NCI-H2227 (cell line): ENCODE measurements at regions not wholly inside any gene's neighbourhood (a gene's known extent, or its start where the extent isn't known, plus 50 kb on each side); places are given as distances from the start of the nearest gene placed in this dataset.
A peak's percentile ranks its signal among the peaks of the same experiment; 100 is the strongest.
"Not testable (repeated sequence)": the region's sequence is repeated elsewhere in the genome, so short reads cannot be mapped to it uniquely, and the experiment has no call there.

Experiments used
- DNase-seq: peaks from one replicate; lab custom pipeline; 2025; ENCODE audit not compliant: unreplicated experiment; lab: John Stamatoyannopoulos, UW

GRCh38 chr3:181549266-181549665 is 162.5 kb upstream of the SOX2 start:
- no peak for DNase-seq

DNA sequence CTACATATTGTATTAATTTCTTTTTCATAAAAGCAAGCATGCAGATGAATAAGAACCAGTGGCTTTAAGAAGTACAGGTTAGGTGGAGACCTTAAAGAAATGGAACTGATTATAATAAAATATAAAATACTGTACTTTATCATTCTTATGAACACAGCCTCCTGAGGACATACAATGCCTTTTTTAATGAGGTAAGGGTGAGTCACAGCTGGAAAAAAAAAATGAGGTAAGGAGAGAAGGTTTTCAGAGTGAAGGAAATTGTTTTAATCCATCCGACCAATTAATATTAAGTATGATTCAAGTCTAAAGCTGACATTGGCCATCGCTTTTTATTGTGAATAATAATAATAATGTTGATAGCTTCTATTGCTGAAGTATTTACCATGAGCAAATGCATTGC is 170.3 kb upstream of the SOX2 start:
- DNase-seq: no peak

GRCh38 chr3:181534781-181535221 is 176.9 kb upstream of the SOX2 start:
- DNase-seq: peak; percentile 84

DNA sequence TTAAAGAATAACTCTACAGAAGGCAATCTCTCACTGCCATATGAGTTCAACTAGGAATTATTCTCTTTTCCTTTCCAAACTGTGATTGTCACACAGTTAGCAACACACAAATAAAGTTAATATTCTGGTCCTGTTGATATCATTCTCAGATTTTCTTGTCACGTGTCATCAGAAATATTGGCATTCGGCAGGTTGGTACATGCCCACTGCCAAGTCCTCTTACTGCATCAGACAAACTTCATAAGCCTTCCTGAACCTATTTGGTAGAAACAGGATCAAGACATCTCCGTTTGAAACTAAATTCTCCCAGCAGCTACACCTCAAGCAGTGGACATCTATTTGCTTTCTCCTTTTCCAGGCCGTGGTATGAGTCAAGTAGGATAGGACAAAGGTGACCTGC is 177.9 kb upstream of the SOX2 start:
- DNase-seq: no peak

DNA sequence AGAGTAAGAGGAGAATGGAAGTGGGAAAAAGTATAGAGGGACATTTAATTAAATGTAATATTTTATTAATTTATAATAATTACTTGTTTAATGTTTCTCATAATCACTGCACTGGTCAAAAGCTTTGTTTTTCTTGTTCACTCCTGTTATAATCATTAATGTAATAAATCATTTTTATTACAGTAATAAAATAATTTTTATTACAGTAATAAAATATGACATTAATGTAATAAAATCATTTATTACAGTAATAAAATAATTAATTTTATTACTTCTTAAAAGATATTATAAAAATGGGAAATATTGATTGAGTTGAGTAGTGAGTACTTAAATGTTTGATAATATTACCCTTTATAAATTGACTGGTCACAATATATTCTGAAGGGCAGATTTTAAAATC is 181.1 kb upstream of the SOX2 start:
- DNase-seq: no peak

GRCh38 chr3:181521831-181522230 is 189.9 kb upstream of the SOX2 start:
- DNase-seq: no peak

DNA sequence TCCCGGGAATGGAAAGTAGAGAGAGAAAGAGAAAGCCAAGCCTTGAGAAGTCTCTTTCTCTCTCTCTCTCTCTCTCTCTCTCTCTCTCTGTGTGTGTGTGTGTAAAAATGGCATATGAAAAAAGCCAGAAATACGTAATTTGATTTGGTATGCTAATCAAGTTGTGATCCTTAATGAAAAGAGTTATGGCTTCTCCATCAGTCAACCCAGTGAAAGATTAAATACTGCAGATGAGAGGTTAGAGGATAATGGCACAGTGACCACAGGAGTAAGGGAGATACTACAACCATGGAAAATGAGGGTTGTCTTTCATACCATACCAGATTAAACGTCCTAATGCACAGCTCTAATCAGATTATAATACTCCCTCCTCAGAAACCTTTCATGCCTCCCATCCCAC is 193.5 kb upstream of the SOX2 start:
- DNase-seq: no peak

DNA sequence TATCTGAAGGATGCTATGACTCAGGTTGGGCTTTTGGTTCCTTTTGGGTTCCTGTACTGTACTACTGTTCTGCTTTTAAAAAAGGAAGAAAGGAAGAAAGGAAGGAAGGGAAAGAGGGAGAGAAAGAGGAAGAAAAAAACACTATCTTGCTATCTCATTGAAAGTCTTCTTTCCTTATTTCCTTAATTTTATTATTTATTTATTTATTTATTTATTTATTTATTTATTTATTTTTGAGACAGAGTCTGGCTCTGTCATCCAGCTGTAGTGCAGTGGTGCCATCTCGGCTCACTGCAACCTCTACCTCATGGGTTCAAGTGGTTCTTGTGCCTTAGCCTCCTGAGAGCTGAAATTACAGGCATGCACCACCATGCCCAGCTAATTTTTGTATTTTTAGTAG is 198.9 kb upstream of the SOX2 start:
- no peak for DNase-seq

GRCh38 chr3:181510500-181510899 is 201.2 kb upstream of the SOX2 start:
- DNase-seq: no peak

DNA sequence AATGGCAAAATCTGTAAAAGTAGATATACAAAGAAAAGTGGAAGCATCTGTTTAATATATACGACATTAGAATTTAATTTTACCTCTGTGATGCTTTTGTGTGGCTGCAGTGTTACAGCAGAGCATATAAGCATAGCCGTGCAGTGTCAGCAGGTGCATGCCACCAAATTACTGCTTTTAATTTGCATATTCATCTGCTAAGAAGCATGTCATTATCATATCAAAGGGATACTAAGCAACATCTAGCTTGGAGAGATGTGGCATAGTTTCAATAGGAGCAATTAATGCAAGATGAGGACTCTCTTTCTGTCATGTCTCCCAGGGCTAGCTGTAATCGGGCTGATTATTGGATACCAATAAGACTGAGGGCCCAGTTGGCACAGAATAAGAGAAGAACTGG is 214.4 kb upstream of the SOX2 start:
- no peak for DNase-seq

DNA sequence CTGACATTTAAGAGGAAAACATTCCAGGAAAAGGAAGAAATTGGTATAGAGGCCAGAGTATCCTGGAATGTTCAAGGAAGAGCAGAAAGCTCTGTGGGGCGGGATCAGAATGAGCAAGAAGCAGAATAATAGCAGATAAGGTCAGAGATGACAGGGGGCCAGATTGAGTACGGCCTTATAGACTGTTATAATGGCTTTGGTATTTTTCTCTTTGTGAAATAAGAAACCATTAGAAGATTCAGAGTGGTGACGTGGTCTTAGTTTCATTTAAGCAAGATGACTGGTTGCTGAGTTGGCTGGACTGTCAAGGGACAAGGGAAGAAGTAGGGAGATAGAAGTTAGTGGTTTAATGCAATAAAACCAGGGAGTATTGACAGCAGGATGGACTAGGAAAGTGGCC is 218.3 kb upstream of the SOX2 start:
- DNase-seq: peak; percentile 32

DNA sequence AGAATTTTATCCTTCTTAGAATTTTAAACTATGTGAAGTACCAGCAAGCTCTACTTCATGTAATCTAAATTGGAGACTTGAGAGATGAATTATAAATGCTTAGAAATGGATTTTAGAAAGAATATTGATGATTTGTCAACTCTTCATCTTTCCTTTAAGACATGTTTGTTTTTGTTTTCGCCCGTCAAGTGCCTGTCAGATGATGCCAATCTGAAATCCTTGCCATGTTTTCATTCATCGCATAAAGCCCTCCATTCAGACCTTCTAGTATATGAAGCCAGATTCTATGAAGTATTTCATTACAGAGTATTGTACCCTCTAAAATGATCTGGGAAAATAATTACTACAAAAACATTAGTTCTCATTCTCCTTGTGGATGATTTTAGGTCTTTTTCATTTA is 223.2 kb upstream of the SOX2 start:
- DNase-seq: no peak

DNA sequence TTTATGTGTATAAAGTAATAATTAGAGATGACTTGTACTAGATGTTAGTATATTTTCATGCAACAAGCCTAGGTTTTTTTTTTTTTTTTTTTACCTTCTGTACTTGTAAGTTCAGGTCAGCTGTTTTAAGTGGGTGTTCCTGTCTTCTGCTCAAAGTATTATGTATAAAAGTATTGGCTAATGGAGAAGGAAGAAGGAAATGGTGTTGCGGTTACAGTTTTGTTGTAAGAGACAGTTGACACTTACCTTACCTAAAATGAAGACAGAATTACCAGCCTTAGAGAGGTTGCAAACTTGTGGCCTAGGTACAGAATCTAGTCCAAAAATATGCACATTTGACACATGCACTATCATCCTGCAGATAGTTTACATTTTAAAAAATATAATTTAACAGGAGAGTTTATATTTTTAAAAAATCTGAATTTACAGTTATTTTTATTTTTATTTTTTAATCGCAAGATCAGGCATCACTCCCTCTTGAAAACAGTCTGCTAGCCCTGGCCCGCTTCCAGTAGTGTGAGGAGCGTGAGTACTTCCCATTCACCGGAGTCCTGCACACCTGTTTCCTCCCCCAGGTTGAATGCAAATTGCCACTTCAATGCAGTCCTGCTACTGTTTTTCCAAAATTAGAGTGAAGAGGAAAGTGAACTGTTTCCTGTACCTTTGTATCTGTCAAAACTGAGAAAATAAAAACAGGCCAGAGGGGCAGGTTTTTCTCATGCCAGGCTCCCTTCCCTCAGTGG is 224.3 kb upstream of the SOX2 start:
- no peak for DNase-seq

DNA sequence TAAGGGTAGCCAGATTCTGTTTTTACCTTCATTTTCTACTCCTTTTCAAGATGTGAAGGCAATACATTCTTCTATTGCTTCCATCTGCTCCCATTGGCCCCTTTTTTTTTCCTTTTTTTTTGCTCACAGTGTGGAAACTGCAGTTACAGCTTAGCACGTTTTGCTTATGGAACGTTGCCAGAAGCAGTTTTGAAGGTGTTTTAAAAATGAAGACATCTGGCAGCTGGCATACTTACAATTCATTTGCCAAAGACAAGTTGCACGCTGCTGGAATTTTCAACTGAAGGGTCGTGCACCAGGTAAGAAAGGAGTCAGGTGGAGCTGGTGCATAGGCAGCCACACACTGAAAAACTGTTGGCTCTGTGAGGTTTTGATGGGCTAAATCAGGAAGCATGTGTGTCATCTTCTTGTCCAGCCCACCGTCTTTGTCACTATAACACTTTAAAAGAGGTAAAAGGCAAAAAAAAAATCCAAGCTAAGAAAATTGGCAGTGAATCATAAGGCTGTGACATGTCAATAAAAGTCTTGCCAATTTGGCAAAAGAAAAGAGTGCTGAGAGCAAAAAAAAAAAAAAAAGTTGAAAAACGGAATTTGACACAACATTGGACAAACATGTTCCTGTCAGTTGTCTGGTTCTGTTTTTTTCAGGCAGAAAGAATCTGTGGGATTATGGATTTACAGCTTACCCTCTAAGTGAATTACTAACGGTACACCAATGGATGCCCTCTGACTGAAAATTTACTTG is 225.4 kb upstream of the SOX2 start:
- peak; percentile 45 for DNase-seq

DNA sequence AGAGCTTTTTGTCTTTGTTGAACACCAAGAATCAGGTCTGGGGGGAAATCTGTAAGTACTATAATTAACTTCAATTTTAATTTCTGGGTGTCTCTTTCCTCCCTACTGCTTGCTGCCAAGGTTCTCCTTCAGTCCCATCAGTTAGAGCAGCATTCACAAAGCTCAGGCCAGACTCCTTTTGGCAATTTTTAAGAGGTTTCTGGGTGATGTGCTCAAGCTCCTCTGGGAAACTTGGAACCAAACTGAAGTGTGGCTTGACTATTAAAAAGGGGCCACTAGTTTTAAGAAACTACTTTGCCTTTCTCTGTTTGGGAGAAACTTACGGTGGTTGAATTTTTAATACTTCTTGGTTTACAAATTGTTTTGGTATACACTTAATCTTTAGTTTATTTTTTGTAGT is 227.7 kb upstream of the SOX2 start:
- DNase-seq: peak; percentile 30

GRCh38 chr3:181475146-181475545 is 236.6 kb upstream of the SOX2 start:
- not testable (repeated sequence) for DNase-seq

- no peak for DNase-seq
Measured at GRCh38 chr3:181470349-181470748, 241.4 kb upstream of the SOX2 start.

DNA sequence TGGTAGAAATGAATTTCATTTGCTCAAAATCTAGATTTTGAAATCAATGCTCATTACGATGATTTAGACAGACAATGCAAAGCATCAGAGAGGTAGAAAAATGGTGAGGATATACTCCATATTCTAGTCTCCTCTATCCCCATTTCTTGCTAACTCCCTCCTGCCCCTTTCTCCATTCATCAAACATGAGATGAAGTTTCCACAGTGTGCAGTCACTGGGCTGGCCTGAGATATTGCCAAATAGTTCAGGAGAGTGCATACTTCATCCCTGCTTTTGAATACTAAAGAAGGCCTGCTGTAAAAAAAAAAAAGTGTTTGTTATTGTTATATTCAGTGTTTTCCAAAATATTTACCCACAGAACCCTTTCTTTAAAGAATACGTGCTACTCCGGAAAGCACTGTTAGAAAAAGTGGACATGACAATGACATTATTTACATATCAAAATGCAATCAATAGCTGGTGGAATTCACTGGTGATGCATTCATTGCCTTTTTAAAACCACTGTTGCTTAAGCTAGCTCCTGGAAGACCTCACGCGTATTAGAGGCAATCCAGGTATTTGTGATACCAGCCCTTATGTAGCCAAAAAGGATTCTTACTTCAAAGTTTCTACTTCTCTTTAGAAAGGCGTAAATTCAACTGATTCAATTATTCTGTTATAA is 247.6 kb upstream of the SOX2 start:
- no peak for DNase-seq

DNA sequence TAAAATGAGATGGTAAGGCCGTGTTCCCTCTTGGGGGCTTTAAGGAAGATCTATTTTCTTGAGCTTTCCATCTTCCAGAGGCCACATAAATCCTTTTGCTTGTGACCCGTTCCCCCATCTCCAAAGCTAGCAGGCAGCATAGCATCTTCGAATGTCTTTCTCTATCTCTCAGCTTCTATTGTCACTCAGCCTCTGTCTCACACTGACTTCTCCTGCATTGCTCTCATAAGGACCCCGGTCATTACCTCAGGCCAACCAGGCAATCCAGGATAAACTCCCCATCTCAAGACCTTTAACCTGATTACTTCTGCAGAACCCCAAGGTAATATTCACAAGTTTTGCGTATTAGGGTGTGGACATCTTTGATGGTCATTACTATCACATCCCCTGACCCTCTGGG is 250.3 kb upstream of the SOX2 start:
- DNase-seq: no peak

DNA sequence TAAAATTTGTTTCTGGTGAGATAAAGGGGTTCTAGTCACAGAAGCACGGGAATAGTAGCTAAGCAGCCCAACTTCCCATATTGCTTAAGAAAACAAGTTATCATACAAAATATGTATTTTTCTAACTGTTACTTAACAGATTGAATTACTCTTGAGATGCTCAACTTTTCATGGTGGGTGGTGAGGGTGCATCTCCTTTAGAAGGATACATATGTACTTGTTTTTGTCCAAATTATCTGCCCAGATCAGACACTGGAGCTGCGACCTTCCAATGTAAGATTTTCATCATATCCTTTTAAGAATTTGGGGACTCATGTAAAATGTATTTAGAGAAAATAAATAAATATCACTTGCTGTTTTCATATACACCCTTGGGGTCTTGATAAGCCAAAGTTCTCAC is 252.2 kb upstream of the SOX2 start:
- no peak for DNase-seq

GRCh38 chr3:181458857-181459256 is 252.9 kb upstream of the SOX2 start:
- DNase-seq: no peak

GRCh38 chr3:181457756-181458155 is 254.0 kb upstream of the SOX2 start:
- DNase-seq: no peak
